AG09309 (cell line): ENCODE measurements at regions not wholly inside any gene's neighbourhood (a gene's known extent, or its start where the extent isn't known, plus 50 kb on each side); places are given as distances from the start of the nearest gene placed in this dataset.
"Not testable (repeated sequence)": the region's sequence is repeated elsewhere in the genome, so short reads cannot be mapped to it uniquely, and the experiment has no call there.

Source experiments
- DNase-seq: peaks from one replicate; pipeline ENCODE4 v3.0.0-alpha.2; 2010; ENCODE audit warnings: low read depth
- H3K4me3 ChIP-seq: 2 replicates; pipeline ENCODE4 v1.5.1; 2011; ENCODE audit warnings: mild to moderate bottlenecking, low read depth, low read length, moderate library complexity; ENCODE audit not compliant: control insufficient read depth
- CTCF ChIP-seq: IDR thresholded peaks from 2 replicates; pipeline ENCODE4 v1.5.1; 2011; ENCODE audit warnings: mild to moderate bottlenecking, low read depth, low read length, inconsistent platforms; ENCODE audit not compliant: insufficient read depth, control insufficient read depth; ENCODE audit errors: missing control alignments

DNA sequence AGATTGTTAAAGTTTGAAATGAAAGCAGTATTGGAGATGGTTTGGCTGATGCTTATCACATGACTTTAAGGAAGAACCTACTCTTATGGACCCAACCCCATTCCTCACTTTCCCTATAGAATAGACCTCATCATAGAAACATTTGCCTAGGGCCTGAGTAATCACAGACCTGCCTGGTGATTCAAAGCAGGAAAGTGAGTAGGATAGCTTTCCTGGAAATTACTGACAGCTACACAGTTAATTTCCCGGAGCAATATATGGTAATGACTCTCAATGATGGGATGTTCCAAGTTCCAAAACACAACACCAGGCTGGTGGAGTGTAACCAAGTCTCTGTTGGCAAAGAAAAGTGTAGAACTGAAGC, 233.8 kb downstream of the SIM1 start:
- no peak for DNase-seq
- no peak overlapping the region for H3K4me3 ChIP-seq
- TF ChIP-seq CTCF: no peak

DNA sequence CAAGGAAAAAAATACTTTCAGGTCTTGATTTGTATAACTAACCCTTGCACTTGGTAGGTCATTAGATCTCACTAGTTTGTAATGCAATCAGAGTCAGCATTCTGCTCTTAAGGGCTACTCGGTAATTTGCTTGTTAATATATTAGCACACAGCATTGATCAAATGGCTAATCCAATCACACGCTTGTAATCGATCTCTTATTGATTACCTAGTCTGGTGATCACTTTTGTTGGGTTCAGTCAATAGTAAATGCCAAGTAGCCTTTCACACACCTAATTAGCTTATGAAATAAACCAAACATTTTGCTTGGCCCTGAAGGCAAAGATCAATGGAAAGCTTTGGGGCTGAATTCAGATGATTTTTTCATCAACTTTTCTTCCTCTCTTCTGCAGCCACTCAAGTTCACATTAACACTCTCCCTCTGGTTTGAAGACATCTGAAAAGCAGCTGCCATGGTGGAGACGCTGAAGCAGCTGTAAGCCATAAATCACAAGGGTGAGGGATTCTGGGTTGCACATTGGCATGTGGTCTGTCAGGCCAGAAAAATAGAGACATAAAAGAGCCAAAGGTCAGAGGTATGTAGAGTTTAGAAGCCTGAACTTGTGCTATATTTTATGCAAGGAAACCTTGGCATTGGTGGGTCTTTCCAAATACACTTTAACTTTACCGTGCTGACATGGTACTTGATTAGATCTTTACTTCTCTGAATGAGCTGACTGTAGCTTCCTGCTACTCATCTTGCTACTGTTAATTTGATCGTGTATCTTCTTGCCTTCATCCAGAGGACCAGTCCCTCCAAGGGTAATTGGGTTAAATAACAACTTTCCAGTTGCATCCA, 234.4 kb downstream of the SIM1 start:
- no peak for DNase-seq
- no peak overlapping the region for H3K4me3 ChIP-seq
- TF ChIP-seq CTCF: no peak

DNA sequence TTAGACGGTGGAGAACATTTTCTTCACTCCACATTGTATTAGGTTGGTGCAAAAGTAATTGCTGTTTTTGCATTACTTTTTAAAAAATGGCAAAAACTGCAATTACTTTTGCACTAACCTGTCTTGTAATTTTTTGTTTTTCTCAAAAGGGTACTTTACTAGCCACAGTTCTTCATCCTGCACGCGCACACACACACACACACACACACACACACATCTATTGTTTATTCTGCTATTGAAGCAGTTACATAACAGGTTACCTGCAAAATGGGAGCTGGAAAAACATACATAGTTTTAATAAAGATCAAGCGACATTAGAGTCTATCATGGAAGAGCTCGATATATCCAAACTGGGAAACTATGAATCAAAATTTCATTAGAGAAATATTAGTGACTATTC, 235.2 kb downstream of the SIM1 start:
- DNase-seq: no peak
- no peak overlapping the region for H3K4me3 ChIP-seq
- TF ChIP-seq CTCF: no peak

DNA sequence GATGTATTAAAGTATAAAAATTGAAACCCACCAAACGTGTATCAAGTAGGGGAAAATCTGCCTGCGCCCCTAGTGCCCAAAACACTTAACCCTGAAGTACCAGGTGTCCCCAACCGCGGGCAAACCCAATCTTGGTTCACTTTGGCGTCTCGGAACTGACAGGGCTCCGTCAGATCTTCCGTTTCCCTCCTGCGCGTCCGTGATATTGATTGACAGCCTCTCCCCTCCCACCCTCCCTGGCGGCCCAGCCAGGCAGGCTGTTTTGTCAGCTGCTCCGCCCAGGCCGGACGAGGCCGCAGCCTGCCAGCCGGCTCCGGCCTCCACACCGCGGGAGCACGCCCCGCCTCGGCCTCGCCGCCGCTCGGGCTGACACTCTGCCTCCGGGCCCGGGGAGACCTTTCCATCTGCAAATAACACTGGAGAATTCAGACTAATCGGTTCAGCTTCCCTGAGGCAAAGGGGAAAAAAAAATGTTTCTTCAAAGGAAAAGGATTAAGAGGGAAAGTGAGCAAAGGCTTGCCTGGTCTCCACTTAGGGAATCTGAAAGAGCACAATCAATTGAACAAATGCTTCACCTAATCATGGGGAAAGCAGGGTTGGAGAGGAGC, 234.9 kb upstream of the MCHR2 start:
- peak; percentile 30 for TF ChIP-seq CTCF
- DNase-seq: no peak

DNA sequence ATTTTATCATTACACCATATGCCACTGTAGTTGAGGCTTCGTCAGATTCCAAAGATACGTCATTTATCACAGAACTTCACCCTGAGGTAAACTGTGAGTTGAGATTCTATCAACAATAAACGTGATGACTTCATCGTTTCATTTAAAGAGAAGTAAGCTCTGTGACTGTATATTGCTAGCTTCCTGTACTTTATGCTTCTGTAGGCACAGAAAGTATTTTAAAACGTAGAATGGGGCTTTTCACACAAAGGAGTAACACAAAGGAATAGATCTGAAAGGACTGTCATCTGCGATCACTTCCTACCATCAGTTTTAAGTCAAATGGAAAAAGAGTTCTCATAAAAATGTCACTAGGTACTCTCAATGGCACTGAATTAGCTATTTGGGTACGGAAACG, 234.4 kb upstream of the MCHR2 start:
- no peak for TF ChIP-seq CTCF
- no peak for DNase-seq
- peak overlapping the region; percentile 50 for H3K4me3 ChIP-seq

More for the DNA sequence above, 234.9 kb upstream of the MCHR2 start:
- peak overlapping the region; percentile 50 for H3K4me3 ChIP-seq

DNA sequence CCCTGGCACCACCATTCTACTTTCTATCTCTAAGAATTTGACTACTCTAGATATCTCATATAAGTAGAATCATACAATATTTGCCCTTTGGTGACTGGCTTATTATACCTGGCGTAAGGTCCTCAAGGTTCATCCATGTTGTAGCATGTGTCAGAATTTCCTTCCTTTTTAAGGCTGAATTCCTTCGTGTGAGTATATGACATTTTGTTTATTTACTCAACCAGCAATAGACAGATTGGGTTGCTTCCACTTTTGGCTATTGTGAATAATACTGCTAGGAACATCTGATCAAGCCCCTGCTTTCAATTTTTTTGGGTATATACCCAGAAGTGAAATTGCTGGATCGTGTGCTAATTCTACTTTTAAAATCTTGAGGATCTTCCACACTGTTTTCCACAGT, 232.8 kb upstream of the MCHR2 start:
- DNase-seq: no peak
- no peak overlapping the region for H3K4me3 ChIP-seq
- no peak for TF ChIP-seq CTCF

DNA sequence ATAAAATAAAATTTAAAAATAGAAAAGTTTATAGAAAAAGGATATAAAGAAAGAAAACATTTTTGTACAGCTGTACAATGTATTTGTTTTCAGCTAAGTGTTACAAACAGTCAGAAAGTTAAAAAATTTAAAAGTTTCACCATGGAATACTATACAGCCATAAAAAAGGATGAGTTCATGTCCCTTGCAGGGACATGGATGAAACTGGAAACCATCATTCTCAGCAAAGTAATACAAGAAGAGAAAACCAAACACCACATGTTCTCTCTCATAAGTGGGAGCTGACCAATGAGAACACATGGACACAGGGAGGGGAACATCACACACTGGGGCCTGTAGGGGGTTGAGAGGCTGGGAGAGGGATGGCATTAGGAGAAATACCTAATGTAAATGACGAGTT, 229.9 kb upstream of the MCHR2 start:
- not testable (repeated sequence) for DNase-seq, H3K4me3 ChIP-seq
